ENCODE measurements at regions not wholly inside any gene's neighbourhood (a gene's known extent, or its start where the extent isn't known, plus 50 kb on each side); places are given as distances from the start of the nearest gene placed in this dataset.

- DNase-seq (ENCODE audit: extremely low spot score): no peak
- TF ChIP-seq CTCF (IDR thresholded peaks at IDR 0.05; ENCODE audit: control extremely low read depth, extremely low read depth, low read depth, missing control alignments): no peak
- ChIA-PET POLR2A (no interaction called here), CTCF (interaction anchor here (1.6 kb wide), 1 partner anchor 9 kb away, joined by 7 read pairs; no protein-coding TSS in a partner anchor)
Observed at GRCh38 chr2:171608168-171608567, 79.1 kb upstream of the DYNC1I2 start.

- ChIA-PET POLR2A (no interaction called here), CTCF (interaction anchor here (1.2 to 3.0 kb wide), 4 partner anchors 11 to 516 kb away, joined by 3 to 13 read pairs (median 4); no protein-coding TSS in a partner anchor)
- DNase-seq (ENCODE audit: extremely low spot score): no peak
- TF ChIP-seq CTCF (IDR thresholded peaks at IDR 0.05; ENCODE audit: control extremely low read depth, extremely low read depth, low read depth, missing control alignments): no peak
Observed at GRCh38 chr2:171610824-171611223, 76.4 kb upstream of the DYNC1I2 start.

DNA sequence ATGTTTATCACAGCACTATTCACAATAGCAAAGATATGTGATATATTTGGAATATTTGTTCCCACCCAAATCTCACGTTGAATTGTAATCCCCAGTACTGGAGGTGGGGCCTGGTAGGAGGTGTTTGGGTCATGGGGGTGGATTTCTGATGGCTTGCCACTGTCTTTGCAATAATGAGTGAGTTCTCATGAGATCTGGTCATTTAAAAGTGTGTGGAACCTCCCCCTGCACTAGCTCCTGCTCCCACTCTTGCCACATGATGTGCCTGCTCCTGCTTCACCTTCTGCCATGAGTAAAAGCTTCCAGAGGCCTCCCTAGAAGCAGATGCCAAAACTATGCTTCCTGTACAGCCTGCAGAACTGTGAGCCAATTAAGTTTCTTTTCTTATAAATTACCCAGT, 72.2 kb upstream of the DYNC1I2 start:
- no peak for TF ChIP-seq CTCF (IDR thresholded peaks at IDR 0.05; ENCODE audit: control extremely low read depth, extremely low read depth, low read depth, missing control alignments)
- CTCF ChIA-PET: no interaction called here
- no peak for DNase-seq (ENCODE audit: extremely low spot score)
- POLR2A ChIA-PET: interaction anchor here (0.6 kb wide), 1 partner anchor 719 kb away, joined by 3 read pairs; no protein-coding TSS in a partner anchor

DNA sequence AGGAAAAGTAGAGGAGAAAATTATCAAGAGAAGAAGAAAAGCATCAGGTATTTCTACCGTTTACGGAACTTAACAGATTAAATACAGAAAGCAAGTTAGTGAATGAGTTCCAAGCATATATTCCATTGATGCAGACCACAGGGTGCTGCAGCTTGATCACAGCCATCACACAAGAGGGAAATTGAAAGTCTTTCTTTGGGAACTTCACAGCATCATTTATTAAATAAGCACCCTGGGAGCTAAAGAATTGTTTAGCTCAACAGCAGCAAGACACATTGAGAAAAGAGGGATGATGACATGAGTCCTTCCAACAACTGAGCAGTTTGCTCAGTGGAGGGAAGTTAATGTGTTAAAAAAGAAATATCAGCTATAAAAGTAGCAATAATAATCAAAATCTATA, 69.3 kb upstream of the DYNC1I2 start:
- no peak for DNase-seq (ENCODE audit: extremely low spot score)
- ChIA-PET CTCF (interaction anchor here (2.1 kb wide), 1 partner anchor 18 kb away, joined by 8 read pairs; no protein-coding TSS in a partner anchor), POLR2A (no interaction called here)
- no peak for TF ChIP-seq CTCF (IDR thresholded peaks at IDR 0.05; ENCODE audit: control extremely low read depth, extremely low read depth, low read depth, missing control alignments)

- no peak for TF ChIP-seq CTCF (IDR thresholded peaks at IDR 0.05; ENCODE audit: control extremely low read depth, extremely low read depth, low read depth, missing control alignments)
- CTCF ChIA-PET: interaction anchor here (1.3 kb wide), 1 partner anchor 51 kb away, joined by 4 read pairs; no protein-coding TSS in a partner anchor
- DNase-seq (ENCODE audit: extremely low spot score): no peak
- POLR2A ChIA-PET: no interaction called here
Observed at GRCh38 chr2:171625006-171625405, 62.3 kb upstream of the DYNC1I2 start.

DNA sequence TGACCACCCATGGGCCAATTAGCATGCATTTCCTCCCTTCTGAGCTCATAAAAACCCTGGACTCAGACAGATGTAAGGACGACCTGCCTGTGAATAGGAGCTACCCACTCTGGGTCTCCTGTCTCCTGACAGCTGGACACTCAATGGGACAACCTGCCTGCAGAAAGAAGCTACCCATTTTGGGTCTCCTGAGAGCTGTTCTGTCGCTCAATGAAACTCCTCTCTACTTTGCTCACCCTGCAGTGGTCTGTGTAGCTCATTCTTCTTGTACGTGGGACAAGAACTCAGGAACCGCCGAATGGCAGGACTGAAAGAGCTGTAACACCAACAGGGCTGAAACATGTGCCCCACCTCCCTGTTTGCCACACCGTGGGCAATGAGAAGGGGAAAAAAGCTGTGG, 60.3 kb upstream of the DYNC1I2 start:
- CTCF ChIA-PET: interaction anchor here (1.0 to 1.7 kb wide), 3 partner anchors 26 to 77 kb away, joined by 3 to 7 read pairs (median 5); no protein-coding TSS in a partner anchor

More for the DNA sequence above, 60.3 kb upstream of the DYNC1I2 start:
- no peak for TF ChIP-seq CTCF (IDR thresholded peaks at IDR 0.05; ENCODE audit: control extremely low read depth, extremely low read depth, low read depth, missing control alignments)
- DNase-seq (ENCODE audit: extremely low spot score): no peak
- POLR2A ChIA-PET: no interaction called here

Measured in GM10248 (cell line).